Spleen (tissue), 7 donors: ENCODE measurements at regions not wholly inside any gene's neighbourhood (a gene's known extent, or its start where the extent isn't known, plus 50 kb on each side); places are given as distances from the start of the nearest gene placed in this dataset.

Source experiments
- CTCF ChIP-seq, 11 experiments: fragments of 200-600 bp in 7 of 11; fragments of 450-650 bp in 4 of 11; sonication (generic) in 4 of 11; IDR thresholded peaks in 8 of 11; conservative IDR thresholded peaks in 3 of 11; 1 replicate in 7 of 11; 2 replicates in 4 of 11; pipeline versions ENCODE4 v1.4.0 to v1.8.0; 2016 to 2021; ENCODE audit warnings: antibody characterized with exemption in 11 of 11, inconsistent platforms in 4 of 11, mild to moderate bottlenecking in 1 of 11
- POLR2A ChIP-seq, 3 donors: fragments of 450-650 bp; IDR thresholded peaks; one replicate each; pipeline ENCODE4 v1.5.1; 2017; ENCODE audit warnings: antibody characterized with exemption in 3 of 3, mild to moderate bottlenecking in 1 of 3
- POLR2AphosphoS5 ChIP-seq, 3 donors: sonication (generic); formaldehyde crosslinking; IDR thresholded peaks; one replicate each; pipeline ENCODE4 v1.5.1; 2017; ENCODE audit warnings: antibody characterized with exemption in 3 of 3
- donor health status: DM: no; HTN: no; CAD: no; lungs with moderate emphysema.
- donor health status: DM: no; HTN: no; CAD: no.
- donor health status: DM: no; HTN: no; CAD: no.

DNA sequence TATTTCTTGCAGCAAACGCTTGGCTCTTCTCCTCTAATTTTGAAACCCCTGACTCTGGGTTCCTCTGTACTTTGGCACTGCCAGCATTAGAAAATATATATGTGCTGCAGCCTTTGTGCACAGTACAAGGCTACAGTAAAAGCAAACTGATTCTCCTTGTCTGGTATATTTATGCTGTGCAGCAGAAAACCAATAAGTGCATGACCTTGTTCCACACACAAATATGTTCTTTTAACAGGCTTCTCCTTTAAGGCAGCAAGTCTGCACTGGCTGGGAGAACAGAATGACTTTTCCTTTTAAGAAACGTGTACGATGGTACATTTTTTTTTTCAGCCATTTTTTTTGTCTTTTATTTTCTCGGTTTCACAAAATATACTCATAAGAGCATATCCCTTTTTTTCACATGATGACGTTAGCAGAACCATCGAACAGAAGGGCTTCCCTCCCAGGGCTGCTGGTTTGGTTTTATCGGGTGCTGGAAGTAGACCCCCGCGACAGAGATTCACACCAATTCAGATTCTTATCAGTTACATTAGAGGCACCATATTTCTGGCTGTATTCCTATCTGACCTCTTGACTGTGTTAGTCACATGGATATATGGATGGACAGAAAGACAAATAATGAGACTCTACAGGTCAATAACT is 129.9 kb upstream of the ARID1B start:
- TF ChIP-seq CTCF (IDR thresholded peaks at IDR 0.05 in 8 of 11, conservative IDR thresholded peaks at IDR 0.05 in 3 of 11) = no peak
- no peak for TF ChIP-seq POLR2A (IDR thresholded peaks at IDR 0.05)
- no peak for TF ChIP-seq POLR2AphosphoS5 (IDR thresholded peaks at IDR 0.05)
